DND-41 (cell line): ENCODE measurements at regions not wholly inside any gene's neighbourhood (a gene's known extent, or its start where the extent isn't known, plus 50 kb on each side); places are given as distances from the start of the nearest gene placed in this dataset.

Experiments
- ATAC-seq: fragments of 200-7000 bp; cut with Tn5 transposase; 3 replicates; pipeline ENCODE4 v1.9.1; 2021; ENCODE audit warnings: low read depth; ENCODE audit not compliant: insufficient read depth
- DNase-seq: peaks from one replicate; pipeline ENCODE4 v3.0.0-alpha.2; 2020
- H2AFZ ChIP-seq: 2 replicates; pipeline ENCODE4 v1.6.0; 2012; ENCODE audit warnings: low read depth, low read length
- H3K27ac ChIP-seq: 2 replicates; pipeline ENCODE4 v1.5.1; 2012; ENCODE audit warnings: low read length, inconsistent platforms
- H3K27me3 ChIP-seq: fragments of 200-600 bp; sonication (generic); 2 replicates; pipeline ENCODE4 v1.6.0; 2012; ENCODE audit warnings: low read length, mild to moderate bottlenecking, inconsistent platforms; ENCODE audit not compliant: insufficient read depth, poor library complexity
- H3K36me3 ChIP-seq: 2 replicates; pipeline ENCODE4 v1.5.1; 2012; ENCODE audit warnings: low read length, inconsistent platforms; ENCODE audit not compliant: insufficient read depth
- H3K4me1 ChIP-seq: 2 replicates; pipeline ENCODE4 v1.5.1; 2012; ENCODE audit warnings: mild to moderate bottlenecking, low read length; ENCODE audit not compliant: insufficient read depth
- H3K4me2 ChIP-seq: 2 replicates; pipeline ENCODE4 v1.6.0; 2012; ENCODE audit warnings: mild to moderate bottlenecking, moderate library complexity, low read length, inconsistent platforms; ENCODE audit not compliant: insufficient read depth
- H3K4me3 ChIP-seq, 2 experiments: fragments of 200-600 bp in 1 of 2; shearing (Covaris generic) in 1 of 2; 2 replicates each; pipeline ENCODE4 v1.5.1; 2012 to 2016; ENCODE audit warnings: inconsistent platforms in 2 of 2, low read length in 2 of 2, mild to moderate bottlenecking in 2 of 2, low read depth in 1 of 2, moderate library complexity in 1 of 2
- H3K79me2 ChIP-seq: 2 replicates; pipeline ENCODE4 v1.6.0; 2012; ENCODE audit warnings: low read length, inconsistent platforms; ENCODE audit not compliant: insufficient read depth
- H3K9ac ChIP-seq: 2 replicates; pipeline ENCODE4 v1.6.0; 2012; ENCODE audit warnings: low read depth, mild to moderate bottlenecking, inconsistent platforms, low read length, moderate library complexity
- H3K9me3 ChIP-seq: 2 replicates; pipeline ENCODE4 v1.5.1; 2012; ENCODE audit warnings: low read length, moderate library complexity, mild to moderate bottlenecking, inconsistent platforms; ENCODE audit not compliant: insufficient read depth, severe bottlenecking
- H4K20me1 ChIP-seq: 2 replicates; pipeline ENCODE4 v1.6.0; 2012; ENCODE audit warnings: low read length; ENCODE audit not compliant: insufficient read depth
- EZH2 ChIP-seq: IDR thresholded peaks from 3 replicates; pipeline ENCODE4 v1.6.1; 2012; ENCODE audit warnings: borderline replicate concordance, low read depth, mild to moderate bottlenecking, moderate library complexity, low read length, inconsistent platforms; ENCODE audit not compliant: severe bottlenecking
- TF ChIP-seq, protein P1 (sequence below): IDR thresholded peaks from 2 replicates; pipeline ENCODE4 v1.5.1; 2012; ENCODE audit warnings: borderline replicate concordance, low read length, moderate library complexity, mild to moderate bottlenecking; ENCODE audit not compliant: poor library complexity, severe bottlenecking; ENCODE audit errors: extremely low read depth

DNA sequence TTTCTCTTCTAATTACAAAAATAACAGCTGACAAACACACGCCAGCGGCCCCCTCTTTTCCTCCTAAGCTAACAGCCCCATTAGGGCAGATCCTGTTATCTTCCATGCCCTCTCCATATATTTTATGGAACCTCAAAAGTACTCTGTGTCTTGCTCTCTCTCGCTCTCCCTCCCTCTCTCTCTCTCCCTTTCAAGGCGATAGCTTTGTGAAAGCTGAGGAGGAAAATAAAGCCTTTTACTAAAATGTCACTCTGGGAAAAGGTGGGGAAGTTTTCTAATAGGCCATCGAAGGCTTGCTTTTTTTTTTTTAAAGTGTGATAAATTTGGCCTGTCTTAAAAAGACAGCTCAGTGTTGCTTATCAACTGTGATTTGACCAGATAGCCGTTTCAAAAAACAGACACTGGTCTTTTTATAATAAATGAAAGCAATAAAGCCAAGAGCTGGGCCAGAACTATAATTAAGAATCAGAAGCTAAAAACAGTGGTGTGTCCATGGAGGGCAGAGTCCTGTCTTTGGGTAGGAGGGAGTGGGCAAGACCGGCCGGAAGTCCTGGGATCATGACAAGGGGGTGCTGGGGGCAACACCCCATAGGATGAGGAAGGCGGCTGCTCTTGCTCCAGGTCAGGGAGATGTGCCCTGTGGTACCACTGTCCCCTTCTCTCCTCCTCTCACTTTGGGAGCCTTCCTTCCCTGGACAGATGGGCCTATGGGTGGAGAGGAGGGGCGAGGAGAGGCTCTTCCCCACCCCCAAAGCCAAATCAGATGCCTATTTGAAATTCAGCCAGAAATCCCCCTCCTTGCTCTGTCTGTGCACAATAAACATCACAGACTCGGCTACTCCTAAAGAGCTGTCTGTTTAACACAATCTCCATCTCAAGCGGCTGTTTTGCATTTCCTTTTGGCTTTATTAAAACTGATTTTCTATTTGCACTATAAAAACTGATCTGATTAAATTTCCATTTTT is 267.2 kb downstream of the BUD13 start:
- H3K36me3 ChIP-seq = no peaks in the 10 kb centered on the region
- no peaks in the 10 kb centered on the region for H4K20me1 ChIP-seq
- no peaks in the 10 kb centered on the region for H3K79me2 ChIP-seq
- no peaks in the 10 kb centered on the region for H3K4me1 ChIP-seq
- no peak for TF ChIP-seq EZH2
- no peak overlapping the region for H3K9ac ChIP-seq
- no peaks in the 10 kb centered on the region for H3K9me3 ChIP-seq
- DNase-seq (no peak), ATAC-seq (no peak)
- H3K27me3 ChIP-seq = peaks cover 43% of the 10 kb centered on the region
- H3K4me2 ChIP-seq = no peak overlapping the region
- H2AFZ ChIP-seq = no peak overlapping the region
- H3K27ac ChIP-seq = no peak overlapping the region
- H3K4me3 ChIP-seq = no peak overlapping the region

DNA sequence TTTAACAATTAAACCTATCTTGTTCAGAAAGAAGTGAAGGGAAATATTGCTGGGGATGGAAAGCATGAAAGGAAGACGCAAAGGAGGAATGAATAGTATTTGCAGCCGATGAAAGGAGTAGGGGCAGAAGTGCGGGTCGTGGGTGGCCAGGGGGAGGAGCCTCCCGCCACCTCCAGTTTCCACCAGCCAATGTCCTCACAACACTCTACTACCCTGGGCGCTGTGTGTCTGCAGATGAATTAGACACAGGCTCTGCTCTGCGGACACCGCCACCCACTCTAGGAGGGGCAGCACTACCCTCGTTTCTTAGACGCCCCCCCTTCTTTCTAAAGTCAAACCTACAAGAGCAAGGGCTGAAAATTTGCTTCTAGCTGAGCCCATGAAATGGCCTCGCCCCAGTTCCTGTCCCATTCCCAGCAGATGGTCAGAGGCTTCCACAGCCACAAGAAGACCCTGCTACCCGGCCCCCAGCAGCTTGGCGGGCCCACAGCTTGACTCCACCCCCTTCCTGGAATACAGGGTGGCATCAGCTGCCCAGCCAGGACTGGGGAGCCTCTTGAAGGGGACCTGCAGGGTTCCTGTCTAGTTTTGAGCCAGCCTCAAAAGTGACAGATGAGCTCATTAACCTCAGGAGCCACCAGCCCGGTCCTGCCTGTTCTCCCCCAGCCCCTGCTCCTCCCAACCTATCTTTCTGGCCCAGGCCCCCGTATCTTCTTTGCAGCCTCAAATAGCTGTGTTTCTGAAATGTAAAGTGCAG is 268.1 kb downstream of the BUD13 start:
- peaks cover 37% of the 10 kb centered on the region for H3K27me3 ChIP-seq
- no peak overlapping the region for H3K27ac ChIP-seq
- H2AFZ ChIP-seq = no peak overlapping the region
- H3K9me3 ChIP-seq = no peaks in the 10 kb centered on the region
- DNase-seq (no peak), ATAC-seq (no peak)
- TF ChIP-seq, protein P1, sequence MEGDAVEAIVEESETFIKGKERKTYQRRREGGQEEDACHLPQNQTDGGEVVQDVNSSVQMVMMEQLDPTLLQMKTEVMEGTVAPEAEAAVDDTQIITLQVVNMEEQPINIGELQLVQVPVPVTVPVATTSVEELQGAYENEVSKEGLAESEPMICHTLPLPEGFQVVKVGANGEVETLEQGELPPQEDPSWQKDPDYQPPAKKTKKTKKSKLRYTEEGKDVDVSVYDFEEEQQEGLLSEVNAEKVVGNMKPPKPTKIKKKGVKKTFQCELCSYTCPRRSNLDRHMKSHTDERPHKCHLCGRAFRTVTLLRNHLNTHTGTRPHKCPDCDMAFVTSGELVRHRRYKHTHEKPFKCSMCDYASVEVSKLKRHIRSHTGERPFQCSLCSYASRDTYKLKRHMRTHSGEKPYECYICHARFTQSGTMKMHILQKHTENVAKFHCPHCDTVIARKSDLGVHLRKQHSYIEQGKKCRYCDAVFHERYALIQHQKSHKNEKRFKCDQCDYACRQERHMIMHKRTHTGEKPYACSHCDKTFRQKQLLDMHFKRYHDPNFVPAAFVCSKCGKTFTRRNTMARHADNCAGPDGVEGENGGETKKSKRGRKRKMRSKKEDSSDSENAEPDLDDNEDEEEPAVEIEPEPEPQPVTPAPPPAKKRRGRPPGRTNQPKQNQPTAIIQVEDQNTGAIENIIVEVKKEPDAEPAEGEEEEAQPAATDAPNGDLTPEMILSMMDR = no peak
- no peak for TF ChIP-seq EZH2
- H3K79me2 ChIP-seq = no peaks in the 10 kb centered on the region
- no peak overlapping the region for H3K4me3 ChIP-seq
- no peak overlapping the region for H3K9ac ChIP-seq
- H4K20me1 ChIP-seq = no peaks in the 10 kb centered on the region
- H3K4me2 ChIP-seq = no peak overlapping the region
- no peaks in the 10 kb centered on the region for H3K4me1 ChIP-seq
- no peaks in the 10 kb centered on the region for H3K36me3 ChIP-seq

DNA sequence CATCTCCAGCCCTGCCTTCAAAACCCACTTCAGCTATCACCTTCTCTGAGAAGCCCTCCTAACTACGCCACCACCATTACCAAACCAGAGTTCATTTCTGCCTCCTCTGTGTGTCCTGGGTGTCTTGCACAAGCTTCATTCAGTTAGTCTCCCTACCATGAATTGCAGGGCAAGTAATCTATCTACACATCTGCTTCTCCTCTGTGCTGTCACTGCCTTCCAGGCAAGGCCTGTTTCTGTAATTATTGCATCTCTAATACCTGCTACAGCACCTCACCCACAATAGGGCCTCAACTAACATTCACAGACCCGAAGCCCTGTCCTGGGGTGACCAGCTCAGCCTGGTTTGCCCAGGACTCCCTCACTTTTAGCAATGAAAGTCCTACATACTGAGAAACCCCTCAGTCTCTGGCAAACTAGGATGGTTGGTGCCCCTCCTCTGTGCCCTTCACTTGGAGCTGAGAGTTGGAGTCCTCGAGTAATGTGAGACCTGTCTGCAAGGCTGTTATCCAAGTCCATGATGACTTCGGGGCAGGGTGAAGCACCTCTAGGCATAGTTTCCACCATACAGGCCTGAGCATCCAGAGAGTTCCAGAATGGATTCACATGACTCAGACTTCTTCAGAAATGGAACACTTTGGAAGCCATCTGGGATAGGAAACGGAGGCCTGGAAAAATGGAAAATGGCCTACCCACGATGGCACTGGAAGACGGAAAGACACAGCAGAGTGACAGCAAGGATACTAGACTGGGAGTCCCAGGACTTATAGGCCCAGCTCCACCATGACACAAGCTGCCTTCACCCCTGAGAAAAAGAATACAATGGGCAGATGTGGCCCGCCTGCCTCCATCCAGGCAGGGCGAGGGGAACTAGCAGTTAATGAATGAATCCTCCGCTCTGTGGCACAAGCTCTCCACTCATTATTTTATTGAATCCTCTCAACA is 269.3 kb downstream of the BUD13 start:
- Histone ChIP-seq H3K79me2 (no peaks in the 10 kb centered on the region), H3K4me3 (no peak overlapping the region), H3K36me3 (no peaks in the 10 kb centered on the region), H3K4me1 (no peaks in the 10 kb centered on the region), H2AFZ (no peak overlapping the region), H3K27ac (no peak overlapping the region), H3K27me3 (peaks cover 32% of the 10 kb centered on the region), H3K9me3 (no peaks in the 10 kb centered on the region), H3K9ac (no peak overlapping the region), H3K4me2 (no peak overlapping the region), H4K20me1 (no peaks in the 10 kb centered on the region)
- no peak for ATAC-seq
- no peak for TF ChIP-seq EZH2
- TF ChIP-seq, protein P1 = no peak
- DNase-seq = no peak
